Right lobe of liver (tissue), 6 donors: ENCODE measurements at regions not wholly inside any gene's neighbourhood (a gene's known extent, or its start where the extent isn't known, plus 50 kb on each side); places are given as distances from the start of the nearest gene placed in this dataset.

Experiments
- ATAC-seq, 4 donors: fragments of 200-7000 bp; cut with Tn5 transposase; one replicate each; pipeline ENCODE4 v1.9.1; 2020; ENCODE audit warnings: mild to moderate bottlenecking in 4 of 4, moderate library complexity in 4 of 4
- DNase-seq, 3 donors: peaks; one replicate each; pipeline ENCODE4 v3.0.0-alpha.2; 2020
- H3K27ac ChIP-seq, 3 donors: fragments of 200-600 bp; one replicate each; pipeline ENCODE4 v1.8.0; 2022
- H3K27me3 ChIP-seq, 2 donors: fragments of 200-600 bp; one replicate each; pipeline ENCODE4 v1.8.0; 2022
- H3K36me3 ChIP-seq, 4 donors: fragments of 200-600 bp; sonication (generic) in 1 of 4; one replicate each; pipeline versions ENCODE4 v1.5.1 to v1.8.0; 2017 to 2022; ENCODE audit warnings: control low read depth in 1 of 4
- H3K4me1 ChIP-seq, 4 donors: fragments of 200-600 bp; sonication (generic) in 1 of 4; one replicate each; pipeline versions ENCODE4 v1.5.1 to v1.8.0; 2017 to 2022; ENCODE audit warnings: control low read depth in 1 of 4
- H3K4me3 ChIP-seq, 3 donors: fragments of 200-600 bp; one replicate each; pipeline ENCODE4 v1.8.0; 2022
- H3K9me3 ChIP-seq, 4 donors: fragments of 200-600 bp; sonication (generic) in 1 of 4; one replicate each; pipeline versions ENCODE4 v1.5.1 to v1.8.0; 2017 to 2022; ENCODE audit warnings: control low read depth in 1 of 4
- CTCF ChIP-seq, 4 donors: fragments of 200-600 bp in 3 of 4; fragments of 450-650 bp in 1 of 4; IDR thresholded peaks; one replicate each; pipeline versions ENCODE4 v1.5.1 to v1.8.0; 2016 to 2022; ENCODE audit warnings: antibody characterized with exemption in 4 of 4, mild to moderate bottlenecking in 2 of 4
- POLR2A ChIP-seq: fragments of 450-650 bp; IDR thresholded peaks from one replicate; pipeline ENCODE4 v1.6.1; 2017; ENCODE audit warnings: antibody characterized with exemption, mild to moderate bottlenecking
- WGBS: methylation state at CpG from one replicate; pipeline ENCODE4 v1.1.6; 2018; ENCODE audit warnings: low coverage, low lambda C conversion rate; ENCODE audit not compliant: insufficient coverage; ENCODE audit errors: missing lambda C conversion rate; 5-methylcytosine and 5-hydroxymethylcytosine counted together
- intact Hi-C, 2 donors: fragments of 100-400 bp; cut with DNase I; formaldehyde crosslinking; loops; one replicate each; pipeline versions ENCODE4 v1.11.2 to v1.14.1; 2022
- donor health status: DM: no; HTN: yes; CAD: no.
- donor health status: DM: no; HTN: no; CAD: no.
- donor health status: DM: no; HTN: no; CAD: no.
- donor health status: DM: no; HTN: yes; CAD: no.
- donor health status: DM: no; HTN: yes; CAD: no.

GRCh38 chr11:97684486-97685439, 1295.0 kb downstream of the JRKL start:
- intact Hi-C loops = no loop called here
- Histone ChIP-seq H3K27me3 (no peaks in the 10 kb centered on the region), H3K9me3 (no peaks in the 10 kb centered on the region), H3K27ac (no peak overlapping the region), H3K36me3 (no peaks in the 10 kb centered on the region), H3K4me1 (no peaks in the 10 kb centered on the region), H3K4me3 (no peak overlapping the region)
- WGBS = 44% methylated on average over 5 of the region's 5 CpGs
- DNase-seq (no peak), ATAC-seq (no peak)
- TF ChIP-seq CTCF (IDR thresholded peaks at IDR 0.05) (no peak), POLR2A (no peak)

- no peaks in the 10 kb centered on the region for H3K36me3 ChIP-seq
- DNase-seq = no peak
- ATAC-seq = no peak
- H3K9me3 ChIP-seq = no peaks in the 10 kb centered on the region
- H3K27me3 ChIP-seq = no peaks in the 10 kb centered on the region
- no peaks in the 10 kb centered on the region for H3K4me1 ChIP-seq
- TF ChIP-seq POLR2A (no peak), CTCF (IDR thresholded peaks at IDR 0.05) (no peak)
- WGBS = 33% methylated on average over 2 of the region's 2 CpGs
- H3K27ac ChIP-seq = no peak overlapping the region
- intact Hi-C loops = no loop called here
- H3K4me3 ChIP-seq = no peak overlapping the region
Measured at GRCh38 chr11:97685695-97686094, 1295.9 kb downstream of the JRKL start.

GRCh38 chr11:97687111-97687510, 1297.3 kb downstream of the JRKL start:
- no peak overlapping the region for H3K4me3 ChIP-seq
- no peaks in the 10 kb centered on the region for H3K9me3 ChIP-seq
- intact Hi-C loops = no loop called here
- ATAC-seq = no peak
- no peak for DNase-seq
- no peaks in the 10 kb centered on the region for H3K4me1 ChIP-seq
- WGBS = 62% methylated on average over 4 of the region's 4 CpGs
- no peak overlapping the region for H3K27ac ChIP-seq
- TF ChIP-seq POLR2A = no peak
- TF ChIP-seq CTCF (IDR thresholded peaks at IDR 0.05) = no peak
- H3K36me3 ChIP-seq = no peaks in the 10 kb centered on the region
- H3K27me3 ChIP-seq = no peaks in the 10 kb centered on the region

GRCh38 chr11:97691061-97691460, 1301.2 kb downstream of the JRKL start:
- no peaks in the 10 kb centered on the region for H3K27me3 ChIP-seq
- intact Hi-C loops = no loop called here
- H3K9me3 ChIP-seq = no peaks in the 10 kb centered on the region
- ATAC-seq (no peak), DNase-seq (no peak)
- 27% methylated on average over 1 of the region's 1 CpG for WGBS
- H3K4me1 ChIP-seq = no peaks in the 10 kb centered on the region
- TF ChIP-seq POLR2A (no peak), CTCF (IDR thresholded peaks at IDR 0.05) (no peak)
- H3K4me3 ChIP-seq = no peak overlapping the region
- H3K27ac ChIP-seq = no peak overlapping the region
- no peaks in the 10 kb centered on the region for H3K36me3 ChIP-seq
